SKM-1 treated with dmso at 0.1 percent for 144 hours (cell line): ENCODE measurements at regions not wholly inside any gene's neighbourhood (a gene's known extent, or its start where the extent isn't known, plus 50 kb on each side); places are given as distances from the start of the nearest gene placed in this dataset.
"Not testable (repeated sequence)": the region's sequence is repeated elsewhere in the genome, so short reads cannot be mapped to it uniquely, and the experiment has no call there.

Experiments used
- DNase-seq: peaks from one replicate; lab custom pipeline; 2025; ENCODE audit not compliant: unreplicated experiment; lab: John Stamatoyannopoulos, UW

DNA sequence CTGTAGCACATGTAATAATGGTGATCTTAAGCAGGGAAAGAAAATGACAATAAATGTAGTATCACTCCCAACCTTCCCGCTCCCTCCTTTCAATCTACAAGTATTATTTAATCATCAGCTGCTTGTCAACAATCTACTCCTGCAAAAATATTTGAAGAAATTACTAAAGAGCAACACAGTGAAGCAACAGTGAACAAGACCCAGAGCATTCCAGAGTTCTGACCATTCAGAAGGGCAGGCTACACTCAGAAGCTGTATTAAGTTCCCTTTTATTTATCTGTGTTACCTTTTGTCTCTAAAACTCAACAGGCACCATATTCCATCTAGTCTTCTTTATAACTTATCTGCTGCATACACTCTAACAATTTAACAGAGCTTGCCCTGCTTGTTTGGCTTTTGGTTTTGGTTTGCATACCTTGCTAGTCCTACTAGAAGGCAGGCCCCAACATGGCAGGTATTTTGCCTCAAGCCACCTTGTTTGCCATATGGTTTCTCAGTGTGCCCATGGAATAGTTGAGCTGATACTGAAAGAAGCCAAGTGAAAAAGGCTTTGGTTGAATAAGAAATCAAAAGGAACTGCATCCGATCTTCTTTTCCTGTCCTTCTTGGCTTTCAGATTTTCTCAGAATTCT is 253.9 kb downstream of the CEMIP2 start:
- DNase-seq: no peak

DNA sequence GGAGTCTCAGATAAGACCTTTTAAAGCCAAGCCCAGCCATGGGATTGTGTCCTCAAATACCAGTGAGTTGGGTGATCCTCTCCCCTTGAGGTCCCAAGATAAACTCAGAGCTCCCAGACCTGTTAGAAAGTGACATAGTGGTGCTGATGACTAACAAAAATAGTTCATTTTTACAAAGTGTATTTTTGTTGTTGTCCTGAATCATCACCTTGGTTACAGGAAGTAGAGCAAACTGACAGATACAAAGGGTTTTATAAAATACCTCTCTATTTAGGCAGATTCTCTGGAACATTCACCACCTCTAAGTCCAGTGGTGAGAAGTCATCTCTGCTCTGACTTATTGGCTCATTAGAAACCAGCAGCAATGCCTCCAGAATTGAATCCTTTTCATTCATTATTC is 259.3 kb downstream of the CEMIP2 start:
- DNase-seq: no peak

DNA sequence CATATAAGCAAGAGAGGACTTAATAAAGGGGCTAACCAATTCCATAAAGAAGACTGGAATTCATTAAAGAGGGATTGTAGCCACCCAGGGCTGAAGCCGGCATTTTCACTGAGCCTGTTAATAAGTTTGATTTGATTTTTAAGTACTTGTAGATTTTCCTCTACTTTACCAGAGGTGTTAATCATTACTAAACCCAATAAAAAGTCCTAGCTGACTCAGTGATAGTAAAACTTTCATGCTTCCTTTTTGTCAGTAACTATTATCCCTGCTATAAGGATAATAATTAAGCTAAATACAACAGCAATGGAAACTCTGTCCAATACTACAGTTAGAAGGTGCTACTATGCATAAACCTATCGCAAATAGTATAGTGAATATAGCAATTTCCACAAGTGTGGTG is 260.2 kb downstream of the CEMIP2 start:
- DNase-seq: not testable (repeated sequence)

DNA sequence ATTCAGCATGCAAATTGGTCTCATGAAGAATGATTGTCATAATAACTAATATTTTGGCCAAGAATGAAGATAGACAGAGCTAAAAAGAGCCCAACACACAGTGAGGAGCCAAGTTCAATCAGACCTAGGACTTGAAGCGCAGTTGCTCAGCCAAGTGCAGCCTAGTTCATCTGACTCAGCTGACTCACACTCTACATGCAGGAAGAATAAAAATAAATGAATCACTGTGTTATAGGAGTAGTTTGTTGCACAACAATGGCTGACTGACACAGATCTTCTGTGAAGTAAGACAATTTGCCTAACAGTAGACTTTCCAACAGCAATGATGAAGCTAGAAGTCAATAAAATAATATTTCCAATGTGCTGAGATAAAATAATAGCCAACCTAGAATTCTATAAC is 261.5 kb downstream of the CEMIP2 start:
- DNase-seq: no peak

DNA sequence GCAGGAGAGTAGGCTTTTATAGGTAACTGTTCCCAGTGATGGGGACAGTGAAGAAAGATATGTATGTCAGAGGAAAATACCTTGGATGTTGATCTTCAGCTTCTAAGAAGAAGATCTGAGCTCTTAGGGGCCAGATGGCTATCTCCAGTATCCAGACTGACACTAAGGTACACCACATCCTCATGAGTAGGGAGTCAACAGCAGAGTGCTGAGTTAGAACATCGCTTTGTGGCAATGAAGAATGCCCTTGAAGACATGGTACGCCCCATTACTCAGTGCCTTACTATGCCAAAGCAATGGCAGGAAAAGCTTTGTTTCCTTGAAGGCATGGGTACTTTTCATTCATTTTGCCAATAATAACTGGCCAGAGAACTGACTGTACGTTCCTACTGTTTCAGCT is 263.7 kb downstream of the CEMIP2 start:
- no peak for DNase-seq

DNA sequence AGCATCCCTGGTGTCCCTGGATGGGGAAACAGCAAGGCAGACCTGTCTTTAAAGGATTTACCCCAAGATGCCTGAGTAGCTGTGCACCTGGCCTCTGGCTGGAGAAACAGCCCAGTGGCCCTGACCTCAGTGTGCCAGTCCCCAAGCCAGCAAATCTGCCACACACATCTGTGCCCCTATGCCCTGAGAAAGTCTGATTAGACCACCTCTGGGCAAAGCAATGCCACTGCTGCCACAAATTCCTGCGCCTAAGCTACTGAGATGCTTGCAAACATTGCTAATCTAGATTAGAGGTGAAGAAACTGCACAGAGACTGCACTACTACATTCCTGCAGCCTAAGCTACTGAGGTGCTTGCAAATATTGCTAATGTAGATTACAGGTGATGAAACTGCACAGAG is 269.6 kb downstream of the CEMIP2 start:
- no peak for DNase-seq

DNA sequence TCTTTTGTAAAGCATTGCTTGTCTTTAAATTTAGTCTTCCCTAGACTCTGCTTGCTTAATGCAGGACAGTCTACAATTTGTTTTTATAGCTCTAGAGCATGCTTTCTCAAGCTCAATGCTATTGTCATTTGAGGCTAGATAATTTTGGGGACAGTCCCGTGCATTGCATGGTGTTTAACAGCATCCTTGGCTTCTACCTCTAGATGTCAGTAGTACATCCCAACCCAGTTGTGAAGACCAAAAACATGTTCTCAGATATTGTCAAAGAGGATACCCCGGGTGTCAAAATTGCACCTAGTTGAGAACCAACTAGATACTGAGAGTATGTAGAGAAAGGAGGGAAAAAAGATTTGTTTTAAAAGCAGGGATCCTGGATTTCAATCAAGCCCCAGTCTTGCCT is 277.5 kb downstream of the CEMIP2 start:
- DNase-seq: no peak

DNA sequence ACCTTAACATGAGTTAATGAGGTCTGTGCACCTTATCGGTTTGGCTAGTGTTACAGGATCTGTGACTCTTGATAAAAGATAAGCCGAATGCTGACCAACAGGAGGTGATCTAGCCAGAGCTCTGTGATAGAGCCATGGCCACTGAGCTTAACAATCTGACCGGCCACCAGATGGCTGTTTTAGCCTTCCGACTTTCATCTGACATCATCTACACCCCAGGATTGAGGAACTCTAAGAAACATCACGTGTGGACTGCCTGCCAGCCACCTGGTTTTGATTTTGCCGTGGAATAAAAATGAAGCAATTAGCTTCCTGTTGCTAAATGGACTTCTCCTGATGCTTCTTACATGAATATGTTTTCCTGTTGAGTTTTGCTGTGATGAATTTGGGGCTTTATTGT is 281.3 kb downstream of the CEMIP2 start:
- DNase-seq: no peak

DNA sequence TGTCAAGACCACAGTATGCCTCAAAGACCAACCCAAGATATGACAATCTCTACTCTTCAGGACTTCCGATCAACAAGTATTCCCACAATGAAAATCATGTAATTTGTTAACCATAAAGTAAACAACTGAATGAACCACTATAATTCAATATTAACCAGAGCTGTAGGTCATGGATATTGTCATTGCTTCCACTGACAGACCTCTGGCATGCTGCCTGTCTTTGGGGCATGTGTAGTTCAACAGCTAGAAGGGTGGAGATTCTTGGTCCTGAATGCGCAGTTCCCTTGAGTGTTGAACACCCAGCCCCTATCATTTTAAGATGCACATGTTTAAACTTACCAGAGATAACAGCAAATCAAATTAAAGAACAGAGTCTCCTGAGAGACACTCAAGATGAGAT is 283.0 kb downstream of the CEMIP2 start:
- no peak for DNase-seq

DNA sequence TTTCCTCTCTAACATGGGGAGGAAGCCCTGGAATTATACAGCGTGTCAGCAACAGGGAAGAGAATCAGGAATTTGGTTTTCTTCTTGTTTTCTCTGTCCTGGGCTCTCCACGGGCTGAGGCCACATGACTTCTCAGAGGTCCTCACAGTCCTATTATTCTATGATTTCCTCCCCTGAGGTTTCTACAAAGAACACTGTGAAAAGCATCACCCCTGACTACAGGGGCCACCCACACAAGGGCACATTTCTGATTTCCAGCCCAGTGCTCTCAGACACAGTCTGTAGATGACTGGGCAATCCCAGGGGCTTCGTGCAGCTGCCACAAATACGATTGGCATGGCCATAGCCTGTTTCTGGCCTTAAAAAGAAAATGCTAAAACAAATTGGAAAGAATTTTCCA is 284.9 kb downstream of the CEMIP2 start:
- no peak for DNase-seq

DNA sequence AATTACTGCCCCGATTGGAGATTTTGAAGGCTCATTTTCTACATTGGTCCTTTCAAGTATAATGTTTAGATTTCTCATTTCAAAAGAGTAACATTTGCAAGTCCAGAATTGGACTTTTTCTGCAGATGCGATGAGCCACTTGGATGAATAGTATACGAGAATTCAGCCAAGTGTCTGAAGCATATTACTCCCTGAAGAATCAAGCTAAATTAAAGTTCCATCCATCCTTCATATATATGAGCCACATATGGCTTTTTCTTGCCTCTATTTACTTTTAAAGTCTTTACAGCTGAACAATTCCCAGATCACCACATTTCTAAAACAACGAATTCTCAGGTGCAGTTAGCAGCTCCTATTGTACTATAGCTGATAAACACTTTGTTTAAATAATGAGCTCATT is 288.7 kb downstream of the CEMIP2 start:
- no peak for DNase-seq

DNA sequence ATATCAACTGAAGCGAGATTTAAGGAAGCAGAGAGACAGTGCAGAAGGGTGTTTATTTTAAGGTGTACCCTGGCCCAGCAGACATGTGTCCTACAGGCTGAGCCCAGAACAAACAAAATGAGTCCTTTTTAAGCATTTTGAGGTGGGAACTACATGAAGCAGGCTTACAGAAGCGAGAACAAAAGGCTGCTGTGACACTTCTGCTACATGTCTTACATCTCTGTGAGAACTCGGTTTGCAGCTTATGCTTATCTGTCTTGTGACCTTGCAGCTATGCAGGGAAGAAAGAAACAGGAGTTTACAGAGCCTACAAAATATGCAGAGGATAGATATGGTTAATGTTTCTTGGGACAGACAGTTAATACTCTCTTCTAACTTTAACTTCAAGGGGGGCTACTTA is 295.9 kb downstream of the CEMIP2 start:
- no peak for DNase-seq

DNA sequence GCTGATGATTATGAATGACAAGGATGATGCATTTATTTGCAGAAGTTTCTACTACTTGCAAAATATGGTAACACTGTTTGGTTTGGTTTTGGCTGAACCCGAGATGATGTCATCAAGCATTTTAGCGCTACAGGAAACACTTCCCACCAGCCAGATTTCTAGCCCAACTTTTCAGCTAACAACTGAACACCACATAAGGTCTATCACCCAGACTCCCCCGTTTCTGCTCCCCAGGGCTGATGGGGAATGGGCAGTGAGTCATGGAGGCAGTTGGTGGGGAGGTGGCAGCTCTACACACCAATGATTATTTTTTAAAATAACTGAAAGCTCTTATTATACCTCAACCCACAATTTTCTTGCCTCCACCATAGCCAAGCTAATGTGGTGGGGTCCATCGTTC is 302.9 kb downstream of the CEMIP2 start:
- DNase-seq: no peak

DNA sequence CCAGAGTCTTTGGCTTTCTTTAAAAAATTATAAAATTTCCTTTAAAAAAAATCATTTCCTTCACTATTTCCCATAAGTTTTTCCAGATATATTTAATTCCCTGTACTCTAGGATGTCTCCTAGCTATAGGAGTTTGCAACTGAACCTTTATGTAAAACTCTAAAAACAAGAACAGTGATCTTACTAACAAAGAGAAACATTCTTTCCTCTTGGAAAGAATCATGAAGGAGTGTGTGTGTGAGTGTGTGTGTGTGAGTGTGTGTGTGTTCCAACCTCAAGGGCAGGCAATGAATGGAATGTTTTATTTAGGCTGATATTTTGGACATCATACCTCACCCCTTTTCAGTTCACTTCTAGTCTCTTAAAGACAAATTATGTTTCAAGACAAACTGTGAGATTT is 309.2 kb downstream of the CEMIP2 start:
- no peak for DNase-seq

DNA sequence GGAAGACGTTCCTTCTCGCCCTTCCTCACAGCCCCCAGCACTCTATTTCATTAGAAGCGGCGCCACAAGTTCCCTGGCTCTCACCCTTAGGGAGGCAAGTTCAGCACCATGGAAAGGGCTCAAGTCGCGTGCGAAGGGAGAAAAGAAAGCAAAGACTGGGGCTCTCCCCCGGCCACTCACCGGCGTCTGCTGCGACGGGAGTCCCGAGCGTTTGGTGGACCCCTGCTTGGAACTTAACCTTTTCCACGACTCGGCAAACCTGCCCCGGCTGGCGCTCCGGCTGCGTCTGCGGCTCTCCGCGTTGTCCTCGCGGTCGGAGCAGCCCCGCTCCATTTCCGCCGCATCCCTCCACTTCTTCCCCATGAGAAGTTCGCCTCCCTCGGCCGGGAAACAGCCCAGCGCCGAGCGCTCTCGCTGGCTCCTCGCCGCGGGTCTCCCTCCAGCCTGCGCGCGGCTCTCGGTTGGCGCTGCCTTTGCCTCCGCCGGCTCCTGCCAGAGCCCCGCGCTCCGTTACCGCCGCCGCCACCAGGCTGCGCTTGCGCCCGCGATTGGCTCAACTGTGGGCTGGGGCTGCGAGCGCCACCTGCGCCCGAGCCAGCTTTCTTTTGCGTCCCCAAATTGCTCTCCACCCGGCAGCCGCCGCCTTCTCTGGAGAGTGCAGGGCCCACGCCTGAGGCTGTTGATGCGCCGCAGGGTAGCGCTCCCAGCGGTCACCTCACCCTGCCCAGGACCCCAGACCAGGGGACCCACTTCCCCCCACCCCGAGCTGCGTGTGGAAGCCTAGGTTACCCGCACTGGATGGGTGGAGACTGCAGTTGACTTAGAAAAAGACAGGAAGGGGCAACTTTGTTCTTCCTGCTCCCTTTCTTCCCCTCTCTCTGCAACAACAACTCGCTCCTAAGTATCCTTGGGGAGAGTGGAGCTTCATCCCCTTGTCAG is 321.6 kb downstream of the CEMIP2 start:
- no peak for DNase-seq

DNA sequence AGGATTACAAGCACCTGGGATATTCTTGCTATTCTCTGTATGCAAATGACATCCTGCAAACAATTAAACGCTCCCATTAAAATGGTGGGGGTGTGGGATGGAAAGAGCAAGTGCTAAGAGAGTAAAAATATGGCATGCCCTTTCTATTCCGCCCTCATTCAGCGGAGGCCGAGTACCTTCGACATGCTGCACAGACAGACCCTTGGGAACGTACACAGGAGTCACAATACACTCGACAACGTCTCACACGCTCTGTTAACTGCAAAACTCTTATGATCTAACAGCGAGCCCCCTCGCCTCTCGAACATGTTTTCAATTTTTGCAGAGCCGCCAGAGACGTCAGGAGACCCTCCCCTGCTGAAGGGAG is 322.2 kb downstream of the CEMIP2 start:
- no peak for DNase-seq

DNA sequence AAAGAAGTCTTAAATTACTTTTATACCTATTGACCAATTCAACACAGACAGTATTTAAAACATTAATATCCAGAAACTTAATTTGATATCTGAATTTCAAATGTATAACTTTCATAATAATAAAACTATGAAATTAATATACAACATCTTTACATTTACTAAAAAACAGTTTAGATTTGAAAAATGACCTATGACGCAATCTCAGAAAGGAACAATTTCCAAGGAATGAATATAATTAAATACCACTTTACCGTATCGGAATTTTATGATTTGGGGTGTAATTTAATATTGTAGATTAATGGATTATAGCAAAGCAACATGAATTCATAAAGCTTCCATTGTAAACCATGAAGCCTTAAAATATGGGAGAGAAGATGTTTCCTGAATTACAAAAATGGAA is 321.5 kb upstream of the TRPM3 start:
- DNase-seq: no peak

DNA sequence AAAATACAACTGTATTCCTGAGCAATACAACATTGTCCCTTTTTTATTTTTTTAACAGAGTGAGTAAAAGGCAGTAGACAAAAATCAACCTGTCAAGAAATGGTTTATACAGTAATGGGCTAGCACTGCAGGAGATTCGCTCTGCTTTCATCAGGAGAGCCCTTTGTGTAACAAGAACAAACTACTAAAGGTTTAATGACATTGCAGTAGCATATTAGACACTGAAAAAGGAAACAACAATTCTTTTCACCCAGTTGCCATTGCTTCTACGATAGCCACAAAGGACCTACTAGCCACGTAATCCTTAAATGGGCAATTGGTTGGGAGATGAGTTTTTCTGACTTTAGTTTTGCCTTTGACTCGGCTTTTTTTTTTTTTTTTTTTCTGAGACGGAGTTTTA is 319.8 kb upstream of the TRPM3 start:
- no peak for DNase-seq

DNA sequence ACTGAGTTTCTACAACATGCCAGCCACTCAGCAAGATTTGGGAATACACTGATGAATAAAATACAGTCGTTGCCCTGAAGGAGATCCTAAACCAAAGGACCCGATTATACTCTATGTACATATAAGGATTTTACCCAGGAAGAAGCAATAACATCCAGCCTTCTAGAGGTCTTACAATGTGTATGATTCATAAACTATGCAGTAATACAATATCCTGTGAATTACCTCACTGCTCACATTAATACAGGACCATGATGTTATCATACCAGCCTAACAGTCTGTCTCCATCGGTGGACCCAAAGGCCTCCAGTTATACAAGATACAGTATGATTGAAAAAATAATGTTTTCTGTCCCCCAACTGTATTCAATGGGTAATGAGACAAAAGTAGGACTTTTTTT is 310.5 kb upstream of the TRPM3 start:
- DNase-seq: no peak

DNA sequence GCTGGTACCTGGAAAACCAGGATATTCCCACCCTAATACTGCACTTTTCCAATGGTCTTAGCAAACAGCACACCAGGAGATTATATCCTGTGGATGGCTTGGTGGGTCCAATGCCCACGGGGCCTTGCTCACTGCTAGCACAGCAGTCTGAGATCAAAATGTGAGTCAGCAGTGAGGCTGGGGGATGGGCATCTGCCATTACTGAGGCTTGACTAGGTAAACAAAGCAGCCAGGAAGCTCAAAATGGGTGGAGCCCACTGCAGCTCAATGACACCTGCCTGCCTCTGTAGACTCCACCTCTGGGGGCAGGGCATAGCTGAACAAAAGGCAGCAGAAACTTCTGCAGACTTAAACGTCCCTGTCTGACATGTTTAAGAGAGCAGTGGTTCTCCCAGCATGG is 285.9 kb upstream of the TRPM3 start:
- not testable (repeated sequence) for DNase-seq

DNA sequence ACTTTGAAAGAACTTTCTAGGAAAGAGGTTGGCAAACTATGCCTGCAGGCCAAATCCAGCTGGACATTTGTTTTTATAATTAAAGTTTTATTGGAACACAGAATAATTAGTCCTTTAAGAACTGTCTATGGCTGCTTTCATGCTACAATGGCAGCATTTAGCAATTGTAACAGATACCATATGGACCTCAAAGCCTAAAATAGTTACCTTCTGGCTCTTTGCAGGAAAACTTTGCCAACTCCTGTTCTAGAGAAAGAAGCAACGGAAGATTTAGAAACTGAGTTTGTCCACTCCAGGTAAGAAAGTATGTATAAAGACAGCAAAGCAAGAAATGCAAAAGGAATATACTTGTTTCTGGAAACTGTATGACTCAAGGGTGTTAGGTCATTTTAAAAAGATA is 281.7 kb upstream of the TRPM3 start:
- DNase-seq: no peak

DNA sequence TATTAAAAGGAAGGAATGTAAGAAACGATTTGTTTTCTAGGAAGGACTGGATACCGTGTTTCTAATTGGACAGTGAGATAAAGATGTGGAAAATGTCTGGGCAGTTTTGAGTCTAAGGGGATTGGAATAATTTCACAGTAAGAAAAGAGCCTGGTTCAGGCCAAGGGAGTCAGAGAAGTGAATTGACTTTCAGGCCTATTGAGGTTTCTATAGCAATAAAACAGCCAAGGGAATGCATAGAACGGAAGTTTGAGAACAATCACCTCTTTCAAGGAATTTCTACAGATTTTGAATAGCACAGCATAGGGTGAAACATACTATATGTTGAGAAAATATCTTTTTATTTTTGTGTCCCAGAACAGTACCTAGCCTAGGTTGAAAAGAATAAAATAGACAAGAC is 271.6 kb upstream of the TRPM3 start:
- DNase-seq: no peak

DNA sequence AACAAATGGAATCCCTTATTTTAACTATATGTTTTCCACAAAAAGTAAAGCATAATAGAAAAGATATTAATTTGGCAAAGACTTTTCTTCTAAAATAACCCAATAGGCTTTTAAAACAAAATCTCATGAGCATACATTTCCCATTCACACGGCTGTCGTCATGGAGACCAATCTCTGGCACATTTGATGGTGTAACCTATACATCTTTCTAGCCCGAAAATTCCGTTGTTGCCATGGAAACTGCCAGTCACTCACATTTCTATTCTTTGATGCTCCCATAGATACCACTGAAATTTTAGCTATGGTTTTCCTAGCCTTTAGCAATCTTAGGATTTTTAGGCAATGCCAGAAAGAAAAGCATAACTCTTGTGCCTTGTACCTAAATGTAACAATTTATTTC is 262.9 kb upstream of the TRPM3 start:
- DNase-seq: no peak
